Activated CD4-positive, alpha-beta memory T cell treated with anti-CD3 and anti-CD28 coated beads, Interleukin-2, amount 10 ng/mL, durations not matched to agents 7 days and 5 days (primary cell): ENCODE measurements at regions not wholly inside any gene's neighbourhood (a gene's known extent, or its start where the extent isn't known, plus 50 kb on each side); places are given as distances from the start of the nearest gene placed in this dataset.

ENCODE experiments used
- CTCF ChIA-PET: fragments of 350-600 bp; sonication (Branson Sonifier 250); formaldehyde crosslinking; loops from one replicate; lab custom pipeline; 2021; ENCODE audit warnings: antibody characterized with exemption, inconsistent platforms; lab: Charles Lee
- POLR2A ChIA-PET: fragments of 350-600 bp; sonication (Branson Sonifier 250); formaldehyde crosslinking; loops from one replicate; lab custom pipeline; 2021; ENCODE audit warnings: antibody characterized with exemption; lab: Charles Lee
- DNase-seq: peaks from one replicate; pipeline ENCODE4 v3.0.0-alpha.2; 2020
- H3K27ac Mint-ChIP-seq: one replicate; pipeline ENCODE4 v1.8.0; 2021; ENCODE audit warnings: mild to moderate bottlenecking, mixed read lengths
- H3K27me3 Mint-ChIP-seq: one replicate; pipeline ENCODE4 v1.8.0; 2021; ENCODE audit warnings: mixed read lengths
- H3K36me3 Mint-ChIP-seq: one replicate; pipeline ENCODE4 v1.8.0; 2021; ENCODE audit warnings: low read depth, mixed read lengths
- H3K4me1 Mint-ChIP-seq: one replicate; pipeline ENCODE4 v1.8.0; 2021; ENCODE audit warnings: mixed read lengths
- H3K4me3 Mint-ChIP-seq: one replicate; pipeline ENCODE4 v1.8.0; 2021; ENCODE audit warnings: mild to moderate bottlenecking, mixed read lengths
- H3K9me3 Mint-ChIP-seq: one replicate; pipeline ENCODE4 v1.8.0; 2021; ENCODE audit warnings: mixed read lengths

DNA sequence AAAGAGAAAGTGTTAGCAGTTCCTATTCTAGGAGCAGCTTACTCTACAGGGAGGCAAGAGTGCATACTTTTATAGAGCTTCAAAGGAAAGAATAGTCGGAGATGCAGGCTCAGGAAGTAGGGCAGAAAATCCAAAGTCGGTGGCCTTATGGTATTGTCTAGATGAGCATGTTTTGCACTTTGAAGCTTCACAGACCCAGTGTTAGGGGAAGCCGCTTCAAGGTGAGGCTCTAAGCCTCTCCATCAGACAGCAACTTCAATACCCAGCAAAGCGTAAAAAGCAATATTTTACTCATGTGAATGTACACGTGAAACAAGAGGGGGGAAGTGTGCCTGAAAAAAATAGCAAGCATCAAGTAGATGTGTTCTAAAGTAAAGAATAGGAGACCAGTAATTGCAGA lies 125.6 kb upstream of the RASGRP1 start:
- peaks cover 13% of the 10 kb centered on the region for H3K36me3 Mint-ChIP-seq
- no peaks in the 10 kb centered on the region for H3K27me3 Mint-ChIP-seq
- ChIA-PET POLR2A (interaction anchor here (0.8 to 18.4 kb wide), 24 partner anchors 7 to 249 kb away, joined by 3 to 1063 read pairs (median 6); partner anchors contain the start of genes FAM98B and RASGRP1), CTCF (interaction anchor here (0.6 to 20.0 kb wide), 44 partner anchors 8 to 249 kb away, joined by 3 to 731 read pairs (median 7); partner anchors contain the start of genes FAM98B and RASGRP1)
- DNase-seq: no peak
- H3K9me3 Mint-ChIP-seq: peaks cover 4% of the 10 kb centered on the region
- H3K27ac Mint-ChIP-seq: peak overlapping the region; percentile 99
- peaks cover 92% of the 10 kb centered on the region for H3K4me1 Mint-ChIP-seq
- H3K4me3 Mint-ChIP-seq: no peak overlapping the region

DNA sequence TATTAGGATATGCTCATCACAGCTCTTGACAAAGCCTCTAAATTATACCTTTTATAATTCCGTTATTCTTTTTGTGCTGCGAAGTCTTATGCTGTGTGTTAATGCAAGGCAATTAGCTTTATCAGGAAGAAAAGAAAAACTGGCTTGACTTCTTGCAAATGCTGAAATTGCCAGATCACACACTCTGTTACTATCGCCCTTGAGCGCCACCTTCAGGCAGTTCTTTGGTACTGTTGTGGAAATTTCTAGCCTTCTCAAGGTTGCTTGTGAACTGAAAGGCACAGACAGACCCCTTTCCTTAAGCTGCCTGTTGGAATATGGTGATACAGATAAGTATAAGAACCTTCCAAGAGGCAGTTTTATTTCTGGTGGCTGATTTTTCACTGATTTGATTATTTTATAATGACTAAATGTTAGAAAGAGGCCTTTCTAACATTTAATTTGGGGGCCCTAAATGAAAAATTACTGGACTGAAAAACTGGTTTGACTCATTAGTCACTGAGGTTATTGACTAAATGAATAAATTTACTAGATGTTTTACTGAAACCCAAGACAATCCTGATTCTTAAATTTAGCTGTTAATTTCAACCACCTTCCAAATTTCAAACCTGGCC lies 126.2 kb upstream of the RASGRP1 start:
- ChIA-PET POLR2A (interaction anchor here (0.8 to 18.4 kb wide), 24 partner anchors 7 to 250 kb away, joined by 3 to 1063 read pairs (median 6); partner anchors contain the start of genes FAM98B and RASGRP1), CTCF (interaction anchor here (0.6 to 20.0 kb wide), 45 partner anchors 8 to 250 kb away, joined by 3 to 731 read pairs (median 7); partner anchors contain the start of genes FAM98B and RASGRP1)
- peak; percentile 86 for DNase-seq
- Mint-ChIP-seq H3K36me3 (peaks cover 13% of the 10 kb centered on the region), H3K4me3 (no peak overlapping the region), H3K4me1 (peaks cover 92% of the 10 kb centered on the region), H3K27me3 (no peaks in the 10 kb centered on the region), H3K27ac (peak overlapping the region; percentile 99), H3K9me3 (peaks cover 4% of the 10 kb centered on the region)

DNA sequence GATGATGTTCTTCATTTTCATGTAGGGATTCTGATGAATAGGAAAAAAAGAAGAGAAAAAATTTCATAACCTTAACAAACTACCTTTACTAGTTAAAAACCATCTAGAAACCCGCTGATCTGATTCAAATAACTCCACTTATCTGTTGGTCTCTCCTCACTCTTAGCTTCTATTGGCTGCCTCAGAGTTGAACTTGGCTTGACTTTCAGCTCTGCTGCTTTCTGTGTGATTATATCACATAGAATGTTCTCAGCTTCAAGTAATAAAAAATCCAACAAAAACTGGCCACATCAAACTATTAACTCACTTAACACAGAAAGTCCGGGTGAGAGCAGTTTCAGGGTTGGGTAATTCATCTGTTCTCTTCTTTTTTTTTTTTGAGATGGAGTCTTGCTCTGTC lies 126.8 kb upstream of the RASGRP1 start:
- Mint-ChIP-seq H3K27ac (peak overlapping the region; percentile 99), H3K4me3 (no peak overlapping the region), H3K4me1 (peaks cover 92% of the 10 kb centered on the region), H3K36me3 (peaks cover 13% of the 10 kb centered on the region), H3K27me3 (no peaks in the 10 kb centered on the region), H3K9me3 (peaks cover 4% of the 10 kb centered on the region)
- POLR2A ChIA-PET: interaction anchor here (0.6 to 18.4 kb wide), 19 partner anchors 7 to 250 kb away, joined by 3 to 1063 read pairs (median 7); partner anchors contain the start of genes FAM98B and RASGRP1
- DNase-seq: no peak
- CTCF ChIA-PET: interaction anchor here (1.0 to 20.0 kb wide), 40 partner anchors 7 to 251 kb away, joined by 3 to 731 read pairs (median 7); partner anchors contain the start of genes FAM98B and RASGRP1

DNA sequence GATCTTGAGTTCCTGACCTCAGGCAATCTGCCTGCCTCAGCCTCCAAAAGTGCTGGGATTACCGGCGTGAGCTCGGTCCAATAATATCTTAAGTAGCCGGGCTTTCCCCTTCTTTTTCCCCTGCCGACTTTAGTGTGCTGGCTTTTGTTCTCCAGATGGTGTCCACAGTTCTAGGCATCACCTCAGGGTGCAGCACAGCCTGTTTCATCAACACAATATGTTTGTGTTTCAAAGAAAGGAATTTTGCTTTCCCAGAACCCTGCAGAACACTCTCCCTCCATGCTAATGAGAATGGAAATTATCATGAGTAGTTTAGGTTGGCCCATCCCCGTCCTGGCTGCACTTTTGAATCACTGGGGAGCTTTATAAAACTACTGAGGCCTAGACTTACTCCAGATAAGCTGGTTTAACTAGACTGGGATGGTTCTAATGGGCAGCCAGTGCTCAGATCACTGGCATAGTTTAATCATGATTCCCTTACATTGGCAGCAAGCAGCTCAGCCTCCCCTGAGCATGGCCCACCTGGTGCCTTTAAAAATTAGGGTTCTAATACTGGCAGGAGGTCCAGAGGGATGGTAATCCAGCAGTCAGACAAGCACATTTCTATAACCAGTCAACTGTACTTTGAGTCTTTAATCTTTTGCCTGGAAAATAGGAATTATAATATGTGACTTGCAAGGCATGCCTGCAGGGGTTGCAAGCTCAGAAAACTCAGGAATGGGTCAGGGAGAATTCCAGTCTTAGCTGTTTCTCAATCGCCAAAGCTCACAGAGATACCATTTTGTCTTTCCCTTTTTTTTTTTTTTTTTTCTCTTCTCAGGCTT lies 127.6 kb upstream of the RASGRP1 start:
- CTCF ChIA-PET: interaction anchor here (1.0 to 20.0 kb wide), 25 partner anchors 6 to 251 kb away, joined by 3 to 731 read pairs (median 13); partner anchors contain the start of genes FAM98B and RASGRP1
- no peaks in the 10 kb centered on the region for H3K27me3 Mint-ChIP-seq
- H3K4me3 Mint-ChIP-seq: no peak overlapping the region
- no peak for DNase-seq
- H3K27ac Mint-ChIP-seq: peak overlapping the region; percentile 99
- H3K9me3 Mint-ChIP-seq: peaks cover 4% of the 10 kb centered on the region
- peaks cover 19% of the 10 kb centered on the region for H3K36me3 Mint-ChIP-seq
- H3K4me1 Mint-ChIP-seq: peaks cover 92% of the 10 kb centered on the region
- POLR2A ChIA-PET: interaction anchor here (0.6 to 18.4 kb wide), 8 partner anchors 9 to 237 kb away, joined by 3 to 1063 read pairs (median 97); partner anchors contain the start of gene RASGRP1

DNA sequence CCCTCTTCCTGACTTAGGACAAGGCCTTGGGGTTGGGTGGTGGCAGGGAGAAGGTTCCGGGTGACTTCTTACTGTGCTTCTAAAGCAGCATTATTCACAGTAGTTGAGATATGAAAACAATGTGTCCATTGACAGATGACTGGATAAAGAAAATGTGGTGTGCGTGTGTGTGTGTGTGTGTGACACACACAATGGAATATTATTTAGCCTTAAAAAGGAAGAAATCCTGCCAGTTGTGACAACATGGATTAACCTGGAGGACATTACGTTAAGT lies 128.1 kb upstream of the RASGRP1 start:
- no peak overlapping the region for H3K27ac Mint-ChIP-seq
- no peak for DNase-seq
- peaks cover 92% of the 10 kb centered on the region for H3K4me1 Mint-ChIP-seq
- peaks cover 23% of the 10 kb centered on the region for H3K36me3 Mint-ChIP-seq
- H3K27me3 Mint-ChIP-seq: no peaks in the 10 kb centered on the region
- no peak overlapping the region for H3K4me3 Mint-ChIP-seq
- ChIA-PET POLR2A (interaction anchor here (10.5 to 18.4 kb wide), 3 partner anchors 26 to 129 kb away, joined by 344 to 1063 read pairs (median 376); partner anchors contain the start of gene RASGRP1), CTCF (interaction anchor here (1.0 to 20.0 kb wide), 7 partner anchors 9 to 252 kb away, joined by 3 to 731 read pairs (median 27); partner anchors contain the start of gene RASGRP1)
- peaks cover 4% of the 10 kb centered on the region for H3K9me3 Mint-ChIP-seq

DNA sequence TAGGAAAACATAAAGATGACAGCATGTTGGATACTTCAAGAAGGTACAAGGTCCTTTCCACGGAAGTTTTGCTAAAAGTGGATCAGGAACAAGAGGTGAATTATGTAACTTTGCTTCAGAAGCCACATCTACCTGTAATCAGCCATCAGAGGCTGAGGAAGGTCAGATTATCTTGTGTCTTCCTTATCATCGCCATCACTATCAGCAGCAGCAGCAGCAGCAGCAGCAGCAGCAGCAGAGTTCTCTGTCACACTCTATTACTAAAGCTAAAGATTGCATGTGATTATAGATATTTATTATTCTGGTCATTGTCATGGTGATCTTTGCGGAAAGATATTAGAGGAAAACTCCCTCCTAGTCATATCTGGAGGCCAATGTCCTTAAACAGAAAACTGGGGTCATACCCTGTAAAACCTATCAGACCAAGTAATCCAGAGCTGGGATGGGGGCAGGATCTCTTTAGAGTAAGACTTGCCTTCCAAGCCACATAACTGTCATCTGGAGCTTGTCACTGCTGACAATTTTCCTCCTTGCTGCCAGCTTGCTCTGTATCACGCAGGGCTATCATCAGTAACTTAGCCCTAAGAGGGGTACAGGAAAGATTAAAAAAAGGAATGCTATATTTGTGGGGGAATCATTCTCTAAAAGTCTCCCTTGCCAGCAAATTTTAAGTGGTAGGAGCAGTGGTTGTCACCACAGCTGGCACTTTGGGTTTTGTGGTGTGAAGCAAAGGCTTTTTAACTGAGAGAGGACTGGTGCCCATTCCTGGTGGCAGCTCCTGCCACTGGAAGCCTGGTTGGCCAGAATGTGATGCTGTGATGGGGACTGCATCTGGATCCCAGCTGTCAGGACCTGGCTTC lies 130.9 kb upstream of the RASGRP1 start:
- CTCF ChIA-PET: interaction anchor here (0.7 to 20.0 kb wide), 13 partner anchors 8 to 1409 kb away, joined by 3 to 731 read pairs (median 14); partner anchors contain the start of genes FAM98B and RASGRP1
- H3K9me3 Mint-ChIP-seq: peaks cover 4% of the 10 kb centered on the region
- H3K36me3 Mint-ChIP-seq: peaks cover 42% of the 10 kb centered on the region
- POLR2A ChIA-PET: interaction anchor here (0.7 to 18.4 kb wide), 27 partner anchors 9 to 933 kb away, joined by 3 to 1063 read pairs (median 7); partner anchors contain the start of genes FAM98B and RASGRP1
- peaks cover 92% of the 10 kb centered on the region for H3K4me1 Mint-ChIP-seq
- H3K27ac Mint-ChIP-seq: peak overlapping the region; percentile 97
- H3K4me3 Mint-ChIP-seq: peak overlapping the region; percentile 93
- peak; percentile 49 for DNase-seq
- H3K27me3 Mint-ChIP-seq: no peaks in the 10 kb centered on the region

DNA sequence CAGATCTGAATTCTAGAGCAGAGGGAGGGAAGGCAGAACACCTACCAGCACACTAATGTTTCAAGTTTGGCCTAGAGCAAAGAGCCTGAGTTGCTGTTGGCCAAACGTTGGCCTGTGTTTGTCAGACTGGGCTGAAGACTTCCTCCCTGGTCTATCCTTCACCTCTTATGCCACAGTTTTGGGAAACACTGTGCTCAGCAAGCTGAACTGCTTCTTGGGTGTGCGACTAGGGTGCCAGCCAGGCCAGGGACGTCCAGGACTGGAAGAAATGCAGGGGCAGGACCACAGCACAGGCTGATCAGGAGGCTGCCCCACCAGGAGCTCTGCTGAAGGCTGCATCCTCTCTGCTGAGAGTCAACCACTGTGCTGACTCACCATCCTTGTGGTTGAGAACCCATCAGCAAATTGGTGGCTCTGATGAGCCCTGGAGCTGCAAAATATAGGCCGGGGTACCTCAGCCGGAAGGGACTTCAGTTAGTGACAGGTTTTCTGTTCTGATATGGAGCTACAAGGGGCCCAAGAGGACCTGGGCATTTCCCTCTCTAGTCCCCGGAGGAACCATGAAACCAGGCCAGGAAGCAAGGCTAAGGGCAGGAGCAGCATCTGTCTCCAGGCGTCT lies 131.6 kb upstream of the RASGRP1 start:
- CTCF ChIA-PET: interaction anchor here (0.7 to 20.0 kb wide), 17 partner anchors 9 to 1408 kb away, joined by 3 to 731 read pairs (median 6); partner anchors contain the start of genes FAM98B and RASGRP1
- peak; percentile 90 for DNase-seq
- Mint-ChIP-seq H3K36me3 (peaks cover 43% of the 10 kb centered on the region), H3K9me3 (peaks cover 4% of the 10 kb centered on the region), H3K4me3 (peak overlapping the region; percentile 93), H3K27me3 (no peaks in the 10 kb centered on the region), H3K4me1 (peaks cover 86% of the 10 kb centered on the region), H3K27ac (peak overlapping the region; percentile 97)
- POLR2A ChIA-PET: interaction anchor here (0.7 to 18.4 kb wide), 29 partner anchors 8 to 933 kb away, joined by 3 to 1063 read pairs (median 7); partner anchors contain the start of genes FAM98B and RASGRP1

DNA sequence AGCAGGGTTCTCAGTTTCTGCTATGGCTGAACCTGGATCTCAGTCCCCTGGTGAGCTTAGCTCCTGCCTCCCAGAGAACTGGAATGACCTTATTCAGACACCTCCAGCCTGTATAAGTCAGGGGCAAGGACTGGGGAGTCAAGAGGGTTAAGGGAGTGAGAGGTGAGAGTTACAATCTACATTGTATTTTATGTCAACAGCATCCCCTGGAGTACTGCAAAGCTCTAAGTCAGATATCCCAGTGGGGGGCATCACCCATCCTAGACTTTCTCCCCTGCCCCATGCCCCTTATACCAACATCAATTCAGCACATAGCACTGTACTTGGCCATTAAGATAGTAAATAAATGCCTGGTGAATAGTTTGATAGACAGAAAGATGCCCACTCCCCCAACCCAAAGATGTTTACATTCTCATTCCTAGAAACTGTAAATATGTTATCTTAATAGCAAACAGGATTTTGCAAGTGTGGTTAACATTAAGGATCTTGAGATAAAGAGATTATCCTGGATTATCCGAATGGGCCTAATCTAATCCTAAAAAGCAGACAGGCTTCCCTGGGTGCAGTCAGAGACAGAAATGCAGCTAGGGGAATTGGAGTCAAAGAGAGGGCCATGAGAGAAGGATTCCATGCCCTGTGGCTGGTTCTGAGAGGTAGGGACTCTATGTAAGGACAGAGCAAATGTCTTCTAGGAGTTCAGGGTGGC lies 132.3 kb upstream of the RASGRP1 start:
- POLR2A ChIA-PET: interaction anchor here (0.9 to 18.4 kb wide), 26 partner anchors 10 to 928 kb away, joined by 3 to 1063 read pairs (median 8); partner anchors contain the start of genes FAM98B and RASGRP1

DNA sequence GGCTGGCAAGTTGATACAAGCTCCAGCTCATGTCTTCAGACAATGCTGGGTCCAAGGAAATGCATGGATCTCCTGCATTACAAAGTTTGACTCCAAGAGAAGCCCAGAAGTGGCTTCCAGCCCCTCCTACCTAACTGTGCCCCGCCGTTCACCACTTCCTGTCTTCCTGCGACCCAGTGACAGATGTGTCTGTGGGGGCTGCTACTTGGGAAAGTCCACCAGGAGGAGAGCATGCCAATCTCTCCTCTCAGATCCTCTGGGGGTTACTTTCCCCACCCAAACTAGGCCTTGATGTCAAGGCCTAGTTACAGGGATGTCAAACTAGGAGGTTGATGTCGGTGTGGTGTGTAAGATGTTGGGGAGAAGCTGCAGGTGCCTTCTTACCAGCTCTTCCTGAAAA lies 133.6 kb upstream of the RASGRP1 start:
- H3K4me3 Mint-ChIP-seq: peak overlapping the region; percentile 93
- H3K9me3 Mint-ChIP-seq: peaks cover 4% of the 10 kb centered on the region
- H3K27ac Mint-ChIP-seq: peak overlapping the region; percentile 97
- DNase-seq: peak; percentile 44
- ChIA-PET POLR2A (interaction anchor here (0.7 to 18.4 kb wide), 12 partner anchors 12 to 258 kb away, joined by 3 to 1063 read pairs (median 29); partner anchors contain the start of genes FAM98B and RASGRP1), CTCF (interaction anchor here (0.6 to 20.0 kb wide), 18 partner anchors 8 to 886 kb away, joined by 3 to 731 read pairs (median 18); partner anchors contain the start of genes FAM98B and RASGRP1)
- peaks cover 80% of the 10 kb centered on the region for H3K4me1 Mint-ChIP-seq
- H3K27me3 Mint-ChIP-seq: no peaks in the 10 kb centered on the region
- peaks cover 43% of the 10 kb centered on the region for H3K36me3 Mint-ChIP-seq

More for the DNA sequence above, 132.3 kb upstream of the RASGRP1 start:
- Mint-ChIP-seq H3K9me3 (peaks cover 4% of the 10 kb centered on the region), H3K36me3 (peaks cover 47% of the 10 kb centered on the region), H3K4me1 (peaks cover 84% of the 10 kb centered on the region), H3K27ac (peak overlapping the region; percentile 97), H3K27me3 (no peaks in the 10 kb centered on the region), H3K4me3 (peak overlapping the region; percentile 93)
- no peak for DNase-seq
- CTCF ChIA-PET: interaction anchor here (0.8 to 20.0 kb wide), 14 partner anchors 9 to 257 kb away, joined by 3 to 731 read pairs (median 38); partner anchors contain the start of genes FAM98B and RASGRP1

DNA sequence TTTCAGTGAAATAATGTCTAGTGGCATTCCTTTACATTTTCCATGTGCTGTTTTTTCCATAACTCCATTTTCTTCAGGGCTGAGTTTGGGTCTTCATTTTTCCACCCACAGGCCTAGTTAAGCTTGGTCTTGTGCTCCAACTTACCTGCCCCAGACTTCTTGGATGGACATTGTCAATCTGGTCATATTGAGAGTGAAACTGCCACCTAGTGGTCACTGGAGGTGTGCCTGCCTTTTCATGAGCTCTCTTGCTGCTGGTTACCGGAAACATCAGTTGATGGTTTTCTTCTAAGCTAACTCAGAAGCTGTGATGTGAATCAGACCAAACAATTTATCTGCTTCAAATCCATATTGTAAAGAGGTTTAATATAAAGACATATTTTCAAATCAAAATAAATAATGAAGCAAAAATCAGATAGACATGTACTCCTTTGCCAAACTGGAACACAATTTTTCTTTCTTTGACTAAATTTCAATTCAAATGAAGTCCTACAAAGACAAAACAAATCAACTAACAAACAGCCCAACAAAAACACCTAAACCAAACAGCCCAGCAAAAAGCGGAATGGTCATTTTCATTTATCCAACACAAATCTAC lies 135.1 kb upstream of the RASGRP1 start:
- ChIA-PET POLR2A (interaction anchor here (0.6 to 18.4 kb wide), 12 partner anchors 13 to 259 kb away, joined by 3 to 1063 read pairs (median 10); partner anchors contain the start of genes FAM98B and RASGRP1), CTCF (interaction anchor here (0.6 to 20.0 kb wide), 60 partner anchors 8 to 930 kb away, joined by 3 to 731 read pairs (median 5); partner anchors contain the start of genes FAM98B and RASGRP1)
- Mint-ChIP-seq H3K4me1 (peaks cover 80% of the 10 kb centered on the region), H3K27me3 (no peaks in the 10 kb centered on the region), H3K36me3 (peaks cover 35% of the 10 kb centered on the region), H3K27ac (peak overlapping the region; percentile 97), H3K4me3 (peak overlapping the region; percentile 93), H3K9me3 (no peaks in the 10 kb centered on the region)
- DNase-seq: peak; percentile 83
